Neural crest cell (in vitro differentiated cells): ENCODE measurements at regions not wholly inside any gene's neighbourhood (a gene's known extent, or its start where the extent isn't known, plus 50 kb on each side); places are given as distances from the start of the nearest gene placed in this dataset.

Source experiments
- DNase-seq: peaks from one replicate; pipeline ENCODE4 v3.0.0; 2021; ENCODE audit warnings: low read depth, mixed read lengths, low spot score
- H3K27ac Mint-ChIP-seq: one replicate; pipeline ENCODE4 v1.8.0; 2021; ENCODE audit warnings: mild to moderate bottlenecking, mixed read lengths; ENCODE audit not compliant: unreplicated experiment
- H3K27me3 Mint-ChIP-seq: 2 replicates; pipeline ENCODE4 v1.8.0; 2021; ENCODE audit warnings: low read depth, mild to moderate bottlenecking, mixed read lengths
- H3K36me3 Mint-ChIP-seq: 2 replicates; pipeline ENCODE4 v1.8.0; 2021; ENCODE audit warnings: low read depth, mild to moderate bottlenecking, mixed read lengths
- H3K4me1 Mint-ChIP-seq: 2 replicates; pipeline ENCODE4 v1.8.0; 2021; ENCODE audit warnings: mixed read lengths
- H3K4me3 Mint-ChIP-seq: one replicate; pipeline ENCODE4 v1.8.0; 2021; ENCODE audit warnings: mild to moderate bottlenecking, mixed read lengths
- H3K9me3 Mint-ChIP-seq: 2 replicates; pipeline ENCODE4 v1.8.0; 2021; ENCODE audit warnings: mixed read lengths
- TF ChIP-seq, protein P1 (sequence below): fragments of 200-600 bp; sonication (generic); conservative IDR thresholded peaks from 2 replicates; pipeline ENCODE4 v1.5.0; 2021; ENCODE audit warnings: antibody characterized with exemption, mild to moderate bottlenecking

DNA sequence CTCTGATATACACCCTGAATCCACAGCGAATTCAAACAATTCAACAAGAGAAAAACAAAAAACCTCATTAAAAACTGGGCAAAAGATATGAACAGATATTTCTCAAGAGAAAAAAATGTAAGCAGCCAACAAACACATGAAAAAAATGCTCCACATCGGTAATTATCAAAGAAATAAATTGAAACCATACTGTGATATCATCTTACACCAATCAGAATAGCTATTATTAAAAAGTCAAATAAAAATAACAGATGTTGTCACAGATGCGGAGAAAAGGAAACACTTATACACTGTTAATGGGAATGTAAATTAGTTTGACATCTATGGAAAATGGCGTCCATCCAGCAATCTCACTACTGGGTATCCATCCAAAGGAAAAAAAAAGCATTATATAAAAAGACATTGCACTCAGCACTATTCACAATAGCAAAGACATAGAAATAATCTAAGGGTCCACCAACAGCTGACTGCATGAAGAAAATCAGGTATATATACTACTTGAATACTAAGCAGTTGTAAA, 1495.0 kb upstream of the PCDH20 start:
- no peak overlapping the region for H3K4me3 Mint-ChIP-seq
- peaks cover 5% of the 10 kb centered on the region for H3K4me1 Mint-ChIP-seq
- no peak for DNase-seq
- no peak overlapping the region for H3K27ac Mint-ChIP-seq
- no peaks in the 10 kb centered on the region for H3K27me3 Mint-ChIP-seq
- H3K9me3 Mint-ChIP-seq = no peaks in the 10 kb centered on the region
- TF ChIP-seq, protein P1, sequence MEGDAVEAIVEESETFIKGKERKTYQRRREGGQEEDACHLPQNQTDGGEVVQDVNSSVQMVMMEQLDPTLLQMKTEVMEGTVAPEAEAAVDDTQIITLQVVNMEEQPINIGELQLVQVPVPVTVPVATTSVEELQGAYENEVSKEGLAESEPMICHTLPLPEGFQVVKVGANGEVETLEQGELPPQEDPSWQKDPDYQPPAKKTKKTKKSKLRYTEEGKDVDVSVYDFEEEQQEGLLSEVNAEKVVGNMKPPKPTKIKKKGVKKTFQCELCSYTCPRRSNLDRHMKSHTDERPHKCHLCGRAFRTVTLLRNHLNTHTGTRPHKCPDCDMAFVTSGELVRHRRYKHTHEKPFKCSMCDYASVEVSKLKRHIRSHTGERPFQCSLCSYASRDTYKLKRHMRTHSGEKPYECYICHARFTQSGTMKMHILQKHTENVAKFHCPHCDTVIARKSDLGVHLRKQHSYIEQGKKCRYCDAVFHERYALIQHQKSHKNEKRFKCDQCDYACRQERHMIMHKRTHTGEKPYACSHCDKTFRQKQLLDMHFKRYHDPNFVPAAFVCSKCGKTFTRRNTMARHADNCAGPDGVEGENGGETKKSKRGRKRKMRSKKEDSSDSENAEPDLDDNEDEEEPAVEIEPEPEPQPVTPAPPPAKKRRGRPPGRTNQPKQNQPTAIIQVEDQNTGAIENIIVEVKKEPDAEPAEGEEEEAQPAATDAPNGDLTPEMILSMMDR = no peak
- H3K36me3 Mint-ChIP-seq = no peaks in the 10 kb centered on the region

DNA sequence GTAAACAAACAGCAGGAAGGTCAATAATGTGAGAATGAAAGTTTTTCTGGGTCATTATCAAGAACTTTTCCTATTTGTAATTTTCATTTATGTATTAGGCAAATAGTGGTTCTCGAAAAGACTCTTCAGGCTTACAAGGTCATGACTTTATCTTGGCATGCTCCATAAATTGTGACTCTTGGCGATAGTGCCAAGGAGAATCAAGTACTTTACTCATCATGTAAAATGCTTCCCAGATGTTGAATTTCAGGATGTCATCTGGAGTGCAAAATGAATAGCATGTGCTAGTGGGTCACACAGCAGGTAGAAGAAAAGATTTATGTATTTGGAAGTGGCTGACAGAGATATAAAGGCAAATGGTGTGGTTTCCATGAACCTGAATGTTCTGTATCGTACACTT, 1492.7 kb upstream of the PCDH20 start:
- no peaks in the 10 kb centered on the region for H3K9me3 Mint-ChIP-seq
- H3K4me3 Mint-ChIP-seq = no peak overlapping the region
- no peaks in the 10 kb centered on the region for H3K36me3 Mint-ChIP-seq
- DNase-seq = no peak
- peaks cover 5% of the 10 kb centered on the region for H3K4me1 Mint-ChIP-seq
- no peaks in the 10 kb centered on the region for H3K27me3 Mint-ChIP-seq
- no peak overlapping the region for H3K27ac Mint-ChIP-seq
- TF ChIP-seq, protein P1 = no peak

DNA sequence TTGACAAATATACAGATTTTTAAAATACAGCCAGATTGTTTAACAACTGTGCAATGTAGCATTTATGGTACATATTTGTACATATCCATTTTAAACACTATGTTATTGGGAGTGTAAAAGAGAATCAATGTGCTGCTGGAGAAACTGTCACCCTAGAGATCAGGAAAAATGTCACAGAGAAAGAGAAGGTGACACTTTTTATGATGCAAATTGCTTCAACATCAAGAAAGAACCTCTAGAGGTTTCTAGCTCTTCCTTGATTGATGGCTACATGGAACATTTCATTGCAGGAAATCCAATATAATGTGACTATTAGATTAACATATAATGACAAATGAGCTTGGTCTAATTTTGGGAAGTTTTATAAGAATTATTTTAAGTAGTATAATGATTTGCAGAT, 1491.2 kb upstream of the PCDH20 start:
- Mint-ChIP-seq H3K4me3 (no peak overlapping the region), H3K9me3 (no peaks in the 10 kb centered on the region), H3K27me3 (no peaks in the 10 kb centered on the region), H3K4me1 (peaks cover 5% of the 10 kb centered on the region), H3K27ac (no peak overlapping the region), H3K36me3 (no peaks in the 10 kb centered on the region)
- TF ChIP-seq, protein P1 = no peak
- no peak for DNase-seq

DNA sequence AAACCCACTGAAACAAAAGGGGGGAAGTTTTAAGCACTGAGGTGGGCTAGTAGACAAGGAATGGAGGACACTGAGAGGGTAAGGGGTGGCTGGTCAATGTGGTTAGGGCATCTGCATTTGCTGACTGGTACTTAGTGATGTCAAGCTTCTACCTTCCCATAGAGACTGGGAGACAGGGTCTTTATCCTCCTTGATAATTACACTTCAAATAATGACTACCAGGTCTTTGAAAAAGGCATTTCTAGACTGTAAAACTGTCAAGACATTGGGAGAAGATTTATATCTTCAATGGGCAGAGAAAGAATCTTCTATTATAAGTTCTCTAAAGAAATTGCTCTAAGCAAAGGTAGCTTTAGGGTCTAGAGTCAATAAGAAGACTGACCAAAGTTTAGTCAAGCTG, 1490.8 kb upstream of the PCDH20 start:
- H3K27ac Mint-ChIP-seq = no peak overlapping the region
- peaks cover 5% of the 10 kb centered on the region for H3K4me1 Mint-ChIP-seq
- no peak for DNase-seq
- H3K4me3 Mint-ChIP-seq = no peak overlapping the region
- H3K36me3 Mint-ChIP-seq = no peaks in the 10 kb centered on the region
- TF ChIP-seq, protein P1 = no peak
- no peaks in the 10 kb centered on the region for H3K27me3 Mint-ChIP-seq
- H3K9me3 Mint-ChIP-seq = peaks cover under 1% of the 10 kb centered on the region

DNA sequence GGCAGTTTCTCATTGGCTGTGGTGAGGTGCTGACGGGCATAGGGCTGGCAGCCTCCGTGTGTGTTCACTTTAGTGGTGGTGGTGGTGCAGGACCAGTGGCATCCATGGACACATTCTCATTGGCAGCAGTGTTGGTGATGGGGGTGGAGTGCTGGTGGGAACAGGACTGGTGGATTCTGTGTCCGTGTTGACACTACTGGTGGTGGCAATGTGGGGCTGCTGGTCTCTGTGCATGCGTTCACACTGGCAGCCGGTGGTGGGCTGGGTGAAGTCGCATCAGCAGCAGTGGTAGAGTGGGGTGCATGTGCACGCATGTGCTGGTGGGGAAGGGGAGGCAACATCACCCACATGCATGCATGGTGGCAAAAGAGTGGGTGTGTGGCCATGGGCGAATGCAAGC, 1471.4 kb upstream of the PCDH20 start:
- Mint-ChIP-seq H3K36me3 (no peaks in the 10 kb centered on the region), H3K4me1 (no peaks in the 10 kb centered on the region), H3K27ac (no peak overlapping the region), H3K9me3 (peaks cover 6% of the 10 kb centered on the region), H3K4me3 (no peak overlapping the region), H3K27me3 (no peaks in the 10 kb centered on the region)
- no peak for DNase-seq
- TF ChIP-seq, protein P1 = no peak

DNA sequence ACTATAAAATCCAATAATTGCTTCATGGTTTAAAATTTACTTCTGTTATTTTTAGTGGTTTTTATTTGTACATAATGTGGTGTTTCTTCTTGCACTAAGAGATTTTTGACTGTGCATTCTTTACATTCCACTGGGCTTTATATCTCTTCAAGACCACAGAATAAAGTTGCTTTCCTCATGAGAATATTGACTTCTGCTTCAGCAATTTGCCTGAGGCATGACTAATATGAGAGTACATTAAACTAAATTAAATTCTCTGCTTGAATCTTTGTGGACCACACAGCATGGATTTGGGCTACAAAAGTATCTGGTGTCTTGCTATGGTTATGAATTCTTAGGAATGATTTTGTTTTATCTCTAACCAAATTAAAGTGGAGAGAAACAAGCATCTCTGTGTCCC, 1463.4 kb upstream of the PCDH20 start:
- peaks cover 20% of the 10 kb centered on the region for H3K9me3 Mint-ChIP-seq
- no peaks in the 10 kb centered on the region for H3K27me3 Mint-ChIP-seq
- no peaks in the 10 kb centered on the region for H3K4me1 Mint-ChIP-seq
- no peak overlapping the region for H3K27ac Mint-ChIP-seq
- TF ChIP-seq, protein P1 = no peak
- peaks cover 5% of the 10 kb centered on the region for H3K36me3 Mint-ChIP-seq
- no peak for DNase-seq
- H3K4me3 Mint-ChIP-seq = no peak overlapping the region
